ENCODE measurements at regions not wholly inside any gene's neighbourhood (a gene's known extent, or its start where the extent isn't known, plus 50 kb on each side); places are given as distances from the start of the nearest gene placed in this dataset.

GRCh38 chr2:449246-450067, 161.6 kb upstream of the ALKAL2 start:
- Histone ChIP-seq H3K9ac (no peak overlapping the region), H3K4me1 (peaks cover 28 to 67% (median 51%) of the 10 kb centered on the region in 10 experiments), H4K20me1 (no peaks in the 10 kb centered on the region), H3K9me3 (replicated peaks in 1 of 11) (no peaks in the 10 kb centered on the region), H3K4me2 (peak overlapping the region in 2 of 11 experiments; percentile 3 to 87; a peak in 2 of 22 replicates), H3K27ac (no peak overlapping the region), H3K27me3 (peaks cover 0 to 33% (median 0%) of the 10 kb centered on the region in 11 experiments; a peak in 5 of 22 replicates), H3K4me3 (no peak overlapping the region), H3K36me3 (no peaks in the 10 kb centered on the region)
- TF ChIP-seq Cebpa-rat (IDR thresholded peaks at IDR 0.05) = no peak

GRCh38 chr2:447902-448665, 160.2 kb upstream of the ALKAL2 start:
- no peaks in the 10 kb centered on the region for H3K36me3 ChIP-seq
- H3K4me3 ChIP-seq = no peak overlapping the region
- H3K4me1 ChIP-seq = peaks cover 28 to 70% (median 60%) of the 10 kb centered on the region in 10 experiments
- no peak overlapping the region for H3K9ac ChIP-seq
- H3K27ac ChIP-seq = peak overlapping the region in 3 of 11 experiments; percentile 1 to 74 (median 61); a peak in 4 of 22 replicates
- peak overlapping the region in 9 of 11 experiments; percentile 70 to 90 (median 80); a peak in 19 of 22 replicates for H3K4me2 ChIP-seq
- TF ChIP-seq Cebpa-rat (IDR thresholded peaks at IDR 0.05) = no peak
- H3K9me3 ChIP-seq (replicated peaks in 1 of 11) = no peaks in the 10 kb centered on the region
- H3K27me3 ChIP-seq = peaks cover 0 to 41% (median 0%) of the 10 kb centered on the region in 11 experiments; a peak in 5 of 22 replicates
- H4K20me1 ChIP-seq = no peaks in the 10 kb centered on the region

GRCh38 chr2:446963-447530, 159.2 kb upstream of the ALKAL2 start:
- Histone ChIP-seq H3K27me3 (peaks cover 0 to 41% (median 0%) of the 10 kb centered on the region in 11 experiments; a peak in 5 of 22 replicates), H4K20me1 (no peaks in the 10 kb centered on the region), H3K4me3 (peak overlapping the region in 1 of 10 experiments; percentile 33; a peak in 1 of 20 replicates), H3K27ac (peak overlapping the region in 4 of 11 experiments; percentile 1 to 74 (median 66); a peak in 7 of 22 replicates), H3K4me1 (peaks cover 28 to 73% (median 59%) of the 10 kb centered on the region in 10 experiments), H3K36me3 (no peaks in the 10 kb centered on the region), H3K9ac (peak overlapping the region in 3 of 11 experiments; percentile 35 to 68 (median 54); a peak in 5 of 22 replicates), H3K9me3 (replicated peaks in 1 of 11) (no peaks in the 10 kb centered on the region), H3K4me2 (peak overlapping the region; percentile 36 to 90 (median 79); a peak in 21 of 22 replicates)
- no peak for TF ChIP-seq Cebpa-rat (IDR thresholded peaks at IDR 0.05)

GRCh38 chr2:446303-446874, 158.5 kb upstream of the ALKAL2 start:
- Histone ChIP-seq H3K4me3 (no peak overlapping the region; a peak in 1 of 20 replicates), H4K20me1 (no peaks in the 10 kb centered on the region), H3K4me1 (peaks cover 34 to 80% (median 65%) of the 10 kb centered on the region in 10 experiments), H3K9me3 (replicated peaks in 1 of 11) (no peaks in the 10 kb centered on the region), H3K36me3 (no peaks in the 10 kb centered on the region), H3K9ac (peak overlapping the region in 4 of 11 experiments; percentile 16 to 68 (median 60); a peak in 6 of 22 replicates), H3K27ac (peak overlapping the region in 3 of 11 experiments; percentile 61 to 74 (median 72); a peak in 5 of 22 replicates), H3K27me3 (peaks cover 0 to 41% (median 0%) of the 10 kb centered on the region in 11 experiments; a peak in 5 of 22 replicates), H3K4me2 (peak overlapping the region; percentile 36 to 90 (median 79))
- no peak for TF ChIP-seq Cebpa-rat (IDR thresholded peaks at IDR 0.05)

GRCh38 chr2:445896-446295, 158.0 kb upstream of the ALKAL2 start:
- peak overlapping the region in 4 of 11 experiments; percentile 40 to 68 (median 60); a peak in 5 of 22 replicates for H3K9ac ChIP-seq
- no peaks in the 10 kb centered on the region for H3K36me3 ChIP-seq
- H4K20me1 ChIP-seq = no peaks in the 10 kb centered on the region
- peak overlapping the region in 1 of 10 experiments; percentile 26; a peak in 2 of 20 replicates for H3K4me3 ChIP-seq
- H3K4me2 ChIP-seq = peak overlapping the region in 10 of 11 experiments; percentile 70 to 90 (median 82); a peak in 19 of 22 replicates
- no peak for TF ChIP-seq Cebpa-rat (IDR thresholded peaks at IDR 0.05)
- peaks cover 38 to 85% (median 70%) of the 10 kb centered on the region in 10 experiments for H3K4me1 ChIP-seq
- peak overlapping the region in 4 of 11 experiments; percentile 52 to 74 (median 66); a peak in 7 of 22 replicates for H3K27ac ChIP-seq
- H3K27me3 ChIP-seq = peaks cover 0 to 41% (median 0%) of the 10 kb centered on the region in 11 experiments; a peak in 5 of 22 replicates
- no peaks in the 10 kb centered on the region for H3K9me3 ChIP-seq (replicated peaks in 1 of 11)

- TF ChIP-seq Cebpa-rat (IDR thresholded peaks at IDR 0.05) = no peak
- H3K27ac ChIP-seq = peak overlapping the region in 4 of 11 experiments; percentile 52 to 74 (median 66); a peak in 9 of 22 replicates
- peak overlapping the region in 1 of 10 experiments; percentile 26; a peak in 1 of 20 replicates for H3K4me3 ChIP-seq
- H3K9me3 ChIP-seq (replicated peaks in 1 of 11) = no peaks in the 10 kb centered on the region
- peak overlapping the region in 4 of 11 experiments; percentile 40 to 68 (median 60); a peak in 7 of 22 replicates for H3K9ac ChIP-seq
- H3K27me3 ChIP-seq = peaks cover 0 to 41% (median 0%) of the 10 kb centered on the region in 11 experiments; a peak in 5 of 22 replicates
- H3K36me3 ChIP-seq = no peaks in the 10 kb centered on the region
- peak overlapping the region; percentile 51 to 90 (median 80) for H3K4me2 ChIP-seq
- H3K4me1 ChIP-seq = peaks cover 38 to 92% (median 77%) of the 10 kb centered on the region in 10 experiments
- no peaks in the 10 kb centered on the region for H4K20me1 ChIP-seq
Measured at GRCh38 chr2:444937-445884, 157.3 kb upstream of the ALKAL2 start.

- Histone ChIP-seq H4K20me1 (no peaks in the 10 kb centered on the region), H3K4me2 (peak overlapping the region in 9 of 11 experiments; percentile 2 to 90 (median 80); a peak in 14 of 22 replicates), H3K27ac (0 out of 22 replicates have a peak overlapping the region, but pooled peaks of 1 of the 11 experiments have one; percentile 72), H3K9me3 (replicated peaks in 1 of 11) (no peaks in the 10 kb centered on the region), H3K4me1 (peaks cover 38 to 98% (median 89%) of the 10 kb centered on the region in 10 experiments), H3K9ac (no peak overlapping the region), H3K36me3 (no peaks in the 10 kb centered on the region), H3K27me3 (peaks cover 0 to 41% (median 0%) of the 10 kb centered on the region in 11 experiments; a peak in 5 of 22 replicates), H3K4me3 (no peak overlapping the region)
- TF ChIP-seq Cebpa-rat (IDR thresholded peaks at IDR 0.05) = no peak
Measured at GRCh38 chr2:443741-444140, 155.8 kb upstream of the ALKAL2 start.
